PFSK-1 (cell line): ENCODE measurements at regions not wholly inside any gene's neighbourhood (a gene's known extent, or its start where the extent isn't known, plus 50 kb on each side); places are given as distances from the start of the nearest gene placed in this dataset.

Source experiments
- POLR2AphosphoS5 ChIP-seq: IDR thresholded peaks from 2 replicates; pipeline ENCODE4 v1.6.1; 2012; ENCODE audit warnings: low read depth, mild to moderate bottlenecking, control low read depth, low read length, moderate library complexity
- TAF1 ChIP-seq: IDR thresholded peaks from 2 replicates; pipeline ENCODE4 v1.6.1; 2012; ENCODE audit warnings: low read length, control low read depth, borderline replicate concordance; ENCODE audit not compliant: insufficient read depth
- TF ChIP-seq, protein P1 (sequence below), 2 experiments: IDR thresholded peaks; 2 replicates each; pipeline versions ENCODE4 v1.6.1 to v1.8.0; 2011 to 2012; ENCODE audit warnings: low read depth in 2 of 2, low read length in 2 of 2, control low read depth in 1 of 2, inconsistent platforms in 1 of 2, mild to moderate bottlenecking in 1 of 2, moderate library complexity in 1 of 2; ENCODE audit not compliant: insufficient read depth in 1 of 2

DNA sequence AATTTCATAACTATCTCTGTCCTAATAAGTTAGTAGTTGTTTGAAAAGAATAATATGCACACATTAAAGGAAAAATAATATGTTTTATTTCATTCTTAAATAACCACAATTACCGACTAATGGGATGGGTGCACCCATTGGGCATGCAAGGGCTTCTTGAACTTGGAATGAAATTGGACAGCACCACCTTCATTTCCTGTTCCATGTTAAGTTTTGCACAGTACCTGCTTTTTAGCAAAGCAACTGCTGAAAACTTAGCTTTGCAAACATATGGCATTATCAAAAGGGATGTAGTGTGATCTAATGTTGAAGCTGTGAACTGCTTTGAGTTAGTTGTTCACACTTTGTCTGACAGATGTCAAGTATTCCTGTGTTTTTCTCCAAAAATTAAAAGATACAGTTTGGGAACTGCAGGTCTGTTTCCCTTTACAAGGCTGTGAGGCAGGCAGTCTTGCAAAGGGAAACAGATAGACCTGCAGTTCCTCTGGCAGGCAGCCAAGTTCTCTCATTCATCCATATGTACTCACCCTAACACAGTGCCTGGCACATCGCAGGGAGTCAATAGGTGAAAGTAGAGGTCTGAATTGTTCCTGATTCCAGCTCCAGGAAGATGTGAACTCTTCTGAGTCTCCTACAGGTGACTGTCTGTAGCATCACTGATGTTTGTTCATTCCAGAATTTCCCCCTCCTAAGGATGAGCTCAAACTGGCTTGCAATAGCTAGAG is 64.3 kb upstream of the GOLGA8B start:
- TF ChIP-seq POLR2AphosphoS5 (no peak), TAF1 (no peak)
- TF ChIP-seq, protein P1, sequence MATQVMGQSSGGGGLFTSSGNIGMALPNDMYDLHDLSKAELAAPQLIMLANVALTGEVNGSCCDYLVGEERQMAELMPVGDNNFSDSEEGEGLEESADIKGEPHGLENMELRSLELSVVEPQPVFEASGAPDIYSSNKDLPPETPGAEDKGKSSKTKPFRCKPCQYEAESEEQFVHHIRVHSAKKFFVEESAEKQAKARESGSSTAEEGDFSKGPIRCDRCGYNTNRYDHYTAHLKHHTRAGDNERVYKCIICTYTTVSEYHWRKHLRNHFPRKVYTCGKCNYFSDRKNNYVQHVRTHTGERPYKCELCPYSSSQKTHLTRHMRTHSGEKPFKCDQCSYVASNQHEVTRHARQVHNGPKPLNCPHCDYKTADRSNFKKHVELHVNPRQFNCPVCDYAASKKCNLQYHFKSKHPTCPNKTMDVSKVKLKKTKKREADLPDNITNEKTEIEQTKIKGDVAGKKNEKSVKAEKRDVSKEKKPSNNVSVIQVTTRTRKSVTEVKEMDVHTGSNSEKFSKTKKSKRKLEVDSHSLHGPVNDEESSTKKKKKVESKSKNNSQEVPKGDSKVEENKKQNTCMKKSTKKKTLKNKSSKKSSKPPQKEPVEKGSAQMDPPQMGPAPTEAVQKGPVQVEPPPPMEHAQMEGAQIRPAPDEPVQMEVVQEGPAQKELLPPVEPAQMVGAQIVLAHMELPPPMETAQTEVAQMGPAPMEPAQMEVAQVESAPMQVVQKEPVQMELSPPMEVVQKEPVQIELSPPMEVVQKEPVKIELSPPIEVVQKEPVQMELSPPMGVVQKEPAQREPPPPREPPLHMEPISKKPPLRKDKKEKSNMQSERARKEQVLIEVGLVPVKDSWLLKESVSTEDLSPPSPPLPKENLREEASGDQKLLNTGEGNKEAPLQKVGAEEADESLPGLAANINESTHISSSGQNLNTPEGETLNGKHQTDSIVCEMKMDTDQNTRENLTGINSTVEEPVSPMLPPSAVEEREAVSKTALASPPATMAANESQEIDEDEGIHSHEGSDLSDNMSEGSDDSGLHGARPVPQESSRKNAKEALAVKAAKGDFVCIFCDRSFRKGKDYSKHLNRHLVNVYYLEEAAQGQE (IDR thresholded peaks at IDR 0.05; ENCODE audit: insufficient read depth in 1 of 2, low read depth in 2 of 2, low read length in 2 of 2), result peak in 1 of 2 experiments; percentile 55; a peak in 1 of 4 replicates
